ENCODE measurements at regions not wholly inside any gene's neighbourhood (a gene's known extent, or its start where the extent isn't known, plus 50 kb on each side); places are given as distances from the start of the nearest gene placed in this dataset.
"Not testable (repeated sequence)": the region's sequence is repeated elsewhere in the genome, so short reads cannot be mapped to it uniquely, and the experiment has no call there.

DNA sequence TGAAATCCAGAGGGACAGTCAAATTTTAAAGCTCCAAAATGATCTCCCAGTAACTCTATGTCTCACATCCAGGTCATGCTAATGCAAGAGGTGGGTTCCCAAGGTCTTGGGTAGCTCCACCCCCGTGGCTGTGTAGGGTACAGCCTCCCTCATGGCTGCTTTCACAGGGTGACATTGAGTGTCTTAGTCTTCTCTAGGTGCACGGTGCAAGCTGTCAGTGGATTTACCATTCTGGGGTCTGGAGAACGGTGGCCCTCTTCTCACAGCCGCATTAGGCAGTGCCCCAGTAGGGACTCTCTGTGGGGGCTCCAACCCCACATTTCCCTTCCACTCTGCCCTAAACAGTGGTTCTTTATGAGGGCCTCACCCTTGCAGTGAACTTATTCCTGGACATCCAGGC is 640.0 kb upstream of the TPTE start:
- TF ChIP-seq, protein P1, sequence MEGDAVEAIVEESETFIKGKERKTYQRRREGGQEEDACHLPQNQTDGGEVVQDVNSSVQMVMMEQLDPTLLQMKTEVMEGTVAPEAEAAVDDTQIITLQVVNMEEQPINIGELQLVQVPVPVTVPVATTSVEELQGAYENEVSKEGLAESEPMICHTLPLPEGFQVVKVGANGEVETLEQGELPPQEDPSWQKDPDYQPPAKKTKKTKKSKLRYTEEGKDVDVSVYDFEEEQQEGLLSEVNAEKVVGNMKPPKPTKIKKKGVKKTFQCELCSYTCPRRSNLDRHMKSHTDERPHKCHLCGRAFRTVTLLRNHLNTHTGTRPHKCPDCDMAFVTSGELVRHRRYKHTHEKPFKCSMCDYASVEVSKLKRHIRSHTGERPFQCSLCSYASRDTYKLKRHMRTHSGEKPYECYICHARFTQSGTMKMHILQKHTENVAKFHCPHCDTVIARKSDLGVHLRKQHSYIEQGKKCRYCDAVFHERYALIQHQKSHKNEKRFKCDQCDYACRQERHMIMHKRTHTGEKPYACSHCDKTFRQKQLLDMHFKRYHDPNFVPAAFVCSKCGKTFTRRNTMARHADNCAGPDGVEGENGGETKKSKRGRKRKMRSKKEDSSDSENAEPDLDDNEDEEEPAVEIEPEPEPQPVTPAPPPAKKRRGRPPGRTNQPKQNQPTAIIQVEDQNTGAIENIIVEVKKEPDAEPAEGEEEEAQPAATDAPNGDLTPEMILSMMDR (IDR thresholded peaks at IDR 0.05), result not testable (repeated sequence)
- not testable (repeated sequence) for TF ChIP-seq POLR2A, POLR2AphosphoS5 (IDR thresholded peaks at IDR 0.05)
